AG04450 (cell line): ENCODE measurements at regions not wholly inside any gene's neighbourhood (a gene's known extent, or its start where the extent isn't known, plus 50 kb on each side); places are given as distances from the start of the nearest gene placed in this dataset.

ENCODE experiments used
- CTCF ChIA-PET: fragments of 300-600, 350-600 bp; formaldehyde crosslinking; extraction: SDS; loops from one replicate; lab custom pipeline; 2022; ENCODE audit warnings: antibody characterized with exemption, inconsistent platforms; lab: Charles Lee
- POLR2A ChIA-PET: fragments of 350-600 bp; formaldehyde crosslinking; extraction: SDS; loops from one replicate; lab custom pipeline; 2021; ENCODE audit warnings: antibody characterized with exemption, inconsistent platforms; lab: Yijun Ruan, JAX
- DNase-seq: peaks from one replicate; pipeline ENCODE4 v3.0.0-alpha.2; 2011; ENCODE audit warnings: low read depth, low spot score
- H3K27ac ChIP-seq: one replicate; pipeline ENCODE4 v1.5.1; 2012; ENCODE audit warnings: low read depth, low read length, control low read depth
- H3K27me3 ChIP-seq: one replicate; pipeline ENCODE4 v1.6.0; 2012; ENCODE audit warnings: low read length; ENCODE audit not compliant: control insufficient read depth, insufficient read depth
- H3K4me3 ChIP-seq: 2 replicates; pipeline ENCODE4 v1.5.1; 2011; ENCODE audit warnings: mild to moderate bottlenecking, low read depth, low read length, control low read depth
- H3K9me3 ChIP-seq: 2 replicates; pipeline ENCODE4 v1.5.1; 2012; ENCODE audit warnings: low read length; ENCODE audit not compliant: control insufficient read depth, insufficient read depth
- CTCF ChIP-seq: IDR thresholded peaks from 2 replicates; pipeline ENCODE4 v1.5.1; 2011; ENCODE audit warnings: low read depth, low read length, control low read depth, inconsistent platforms

DNA sequence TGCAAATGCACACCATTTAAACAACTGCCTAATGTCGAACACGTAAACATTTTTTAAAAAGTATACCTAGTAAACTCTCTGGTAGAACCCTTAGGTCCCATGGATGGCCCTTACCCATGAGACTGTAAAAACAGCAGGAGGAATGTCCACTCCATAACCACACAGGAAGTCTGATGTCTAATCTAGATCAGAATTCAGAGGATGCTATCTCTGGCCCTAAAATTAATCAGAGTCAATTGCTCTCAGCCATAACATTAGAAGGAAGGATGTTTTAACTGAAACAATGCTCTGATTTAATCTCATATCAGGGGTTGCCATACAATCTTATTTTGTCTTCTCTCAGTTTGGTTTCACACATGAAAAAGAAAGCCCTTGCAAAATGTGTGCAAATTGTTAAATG is 416.3 kb upstream of the PIK3C3 start:
- Histone ChIP-seq H3K4me3 (no peak overlapping the region), H3K27ac (no peak overlapping the region), H3K27me3 (no peaks in the 10 kb centered on the region), H3K9me3 (no peaks in the 10 kb centered on the region)
- ChIA-PET POLR2A (no interaction called here), CTCF (no interaction called here)
- TF ChIP-seq CTCF, result no peak
- DNase-seq, result no peak

- Histone ChIP-seq H3K27me3 (no peaks in the 10 kb centered on the region), H3K4me3 (no peak overlapping the region), H3K27ac (no peak overlapping the region), H3K9me3 (no peaks in the 10 kb centered on the region)
- POLR2A ChIA-PET, result no interaction called here
- TF ChIP-seq CTCF, result no peak
- CTCF ChIA-PET, result no interaction called here
- no peak for DNase-seq
Measured at GRCh38 chr18:41537666-41538065, 417.4 kb upstream of the PIK3C3 start.

GRCh38 chr18:41532344-41533086 is 422.5 kb upstream of the PIK3C3 start:
- TF ChIP-seq CTCF, result peak; percentile 12; the same call in 1 of the 2 replicates
- Histone ChIP-seq H3K27ac (no peak overlapping the region), H3K4me3 (no peak overlapping the region), H3K27me3 (no peaks in the 10 kb centered on the region), H3K9me3 (no peaks in the 10 kb centered on the region)
- no peak for DNase-seq
- CTCF ChIA-PET, result no interaction called here
- POLR2A ChIA-PET, result no interaction called here

DNA sequence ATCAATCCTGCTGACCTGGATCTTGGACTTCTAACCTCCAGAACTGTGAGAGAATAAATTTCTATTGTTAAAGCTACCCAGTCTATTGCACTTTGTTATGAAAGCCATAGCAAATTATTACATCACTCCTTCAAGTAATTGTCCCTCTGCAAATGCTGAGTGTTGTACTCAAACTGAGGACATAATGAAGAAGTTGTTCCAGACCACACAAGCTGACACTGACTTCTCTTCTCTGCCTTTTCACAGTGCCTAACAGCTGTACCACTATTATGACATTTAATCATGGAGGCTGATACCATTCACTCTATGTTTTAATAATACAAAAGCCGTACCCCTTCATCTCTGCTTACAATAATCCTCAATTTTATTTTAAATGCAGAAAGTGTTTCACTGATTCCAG is 424.1 kb upstream of the PIK3C3 start:
- POLR2A ChIA-PET, result no interaction called here
- Histone ChIP-seq H3K9me3 (no peaks in the 10 kb centered on the region), H3K4me3 (no peak overlapping the region), H3K27me3 (no peaks in the 10 kb centered on the region), H3K27ac (no peak overlapping the region)
- DNase-seq, result no peak
- TF ChIP-seq CTCF, result no peak
- CTCF ChIA-PET, result no interaction called here

DNA sequence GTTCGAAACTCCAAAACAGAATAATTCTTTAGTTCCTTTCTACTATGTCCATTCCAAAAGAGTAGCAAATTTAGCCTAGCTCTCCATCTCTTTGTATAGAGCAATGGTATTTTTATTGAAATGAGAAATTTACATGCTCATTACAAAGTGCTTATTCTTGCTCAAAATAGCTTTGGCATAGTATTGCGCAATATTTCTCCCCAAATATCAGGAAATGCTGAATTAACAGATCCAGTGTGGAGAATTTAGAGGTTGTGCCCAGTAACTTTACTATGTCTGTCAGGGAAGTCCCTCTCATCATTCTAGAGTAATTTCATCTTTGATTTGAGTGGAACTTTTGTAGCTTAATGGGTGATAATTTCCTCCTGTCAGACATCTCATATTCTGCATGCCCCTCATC is 425.9 kb upstream of the PIK3C3 start:
- no peak overlapping the region for H3K4me3 ChIP-seq
- no peak overlapping the region for H3K27ac ChIP-seq
- H3K9me3 ChIP-seq, result no peaks in the 10 kb centered on the region
- POLR2A ChIA-PET, result no interaction called here
- no peak for TF ChIP-seq CTCF
- CTCF ChIA-PET, result no interaction called here
- no peak for DNase-seq
- H3K27me3 ChIP-seq, result no peaks in the 10 kb centered on the region
